ENCODE measurements at regions not wholly inside any gene's neighbourhood (a gene's known extent, or its start where the extent isn't known, plus 50 kb on each side); places are given as distances from the start of the nearest gene placed in this dataset.

GRCh38 chr3:194865061-194865460 is 179.4 kb downstream of the FAM43A start:
- TF ChIP-seq CTCF (IDR thresholded peaks at IDR 0.05 in 4 of 5, conservative IDR thresholded peaks at IDR 0.05 in 1 of 5) (no peak), POLR2A (IDR thresholded peaks at IDR 0.05) (no peak)

Measured in gastrocnemius medialis (tissue), 4 donors.